Tibial artery (tissue), 4 donors: ENCODE measurements at regions not wholly inside any gene's neighbourhood (a gene's known extent, or its start where the extent isn't known, plus 50 kb on each side); places are given as distances from the start of the nearest gene placed in this dataset.
"Not testable (repeated sequence)": the region's sequence is repeated elsewhere in the genome, so short reads cannot be mapped to it uniquely, and the experiment has no call there.

Source experiments
- DNase-seq, 2 donors: peaks; one replicate each; pipeline ENCODE4 v3.0.0-alpha.2; 2019
- H3K27ac ChIP-seq, 2 donors: fragments of 200-600 bp; sonication (generic) in 1 of 2; 1 replicate in 1 of 2; 2 replicates in 1 of 2; pipeline ENCODE4 v1.5.1; 2018 to 2019; ENCODE audit warnings: mild to moderate bottlenecking in 1 of 2
- H3K27me3 ChIP-seq, 2 donors: fragments of 200-600 bp; sonication (generic) in 1 of 2; one replicate each; pipeline versions ENCODE4 v1.5.1 to v1.6.0; 2016 to 2019
- H3K36me3 ChIP-seq, 3 donors: fragments of 200-600 bp; sonication (generic) in 2 of 3; one replicate each; pipeline ENCODE4 v1.5.1; 2016 to 2019; ENCODE audit warnings: mild to moderate bottlenecking in 2 of 3
- H3K4me1 ChIP-seq, 4 donors: fragments of 200-600 bp; sonication (generic) in 2 of 4; 1 replicate in 3 of 4; 2 replicates in 1 of 4; pipeline ENCODE4 v1.5.1; 2016 to 2019
- H3K4me3 ChIP-seq, 2 donors: fragments of 200-600 bp; sonication (generic) in 1 of 2; 1 replicate in 1 of 2; 2 replicates in 1 of 2; pipeline ENCODE4 v1.5.1; 2018 to 2019; ENCODE audit warnings: mild to moderate bottlenecking in 2 of 2
- H3K9me3 ChIP-seq, 3 donors: fragments of 200-600 bp; sonication (generic) in 1 of 3; one replicate each; pipeline ENCODE4 v1.5.1; 2016 to 2019
- intact Hi-C: fragments of 100-400 bp; cut with DNase I; formaldehyde crosslinking; loops from one replicate; pipeline ENCODE4 v1.15.0; 2023; ENCODE audit warnings: low total_unique reads
- TF ChIP-seq, protein P1 (sequence below), 2 experiments: fragments of 200-600 bp in 1 of 2; fragments of 450-650 bp in 1 of 2; IDR thresholded peaks; one replicate each; pipeline ENCODE4 v1.5.1; 2017 to 2019; ENCODE audit warnings: antibody characterized with exemption in 2 of 2, mild to moderate bottlenecking in 1 of 2, moderate library complexity in 1 of 2

DNA sequence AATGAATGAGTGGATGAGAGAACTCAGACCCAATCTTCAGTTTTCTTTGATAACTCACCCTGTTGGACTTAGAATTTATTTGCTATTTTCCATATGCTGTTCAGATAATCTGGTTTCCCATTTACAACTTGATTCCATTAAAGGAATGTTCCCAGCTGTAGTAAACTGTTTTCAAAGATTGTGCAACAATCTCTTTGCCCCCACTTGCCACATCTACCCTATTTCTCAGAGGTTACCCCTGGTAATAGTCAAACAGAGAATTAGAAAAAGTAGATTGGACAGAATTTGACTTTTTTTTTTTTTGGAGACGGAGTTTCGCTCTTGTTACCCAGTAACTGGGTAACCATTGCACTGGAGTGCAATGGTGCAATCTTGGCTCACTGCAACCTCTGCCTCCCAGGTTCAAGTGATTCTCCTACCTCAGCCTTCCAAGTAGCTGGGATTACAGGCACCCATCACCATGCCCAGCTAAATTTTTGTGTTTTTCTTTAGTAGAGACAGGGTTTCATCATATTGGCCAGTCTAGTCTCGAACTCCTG is 93.4 kb upstream of the SIX2 start:
- intact Hi-C loops, result no loop called here
- Histone ChIP-seq H3K27me3 (no peaks in the 10 kb centered on the region), H3K9me3 (no peaks in the 10 kb centered on the region), H3K4me3 (no peak overlapping the region), H3K36me3 (no peaks in the 10 kb centered on the region), H3K4me1 (no peaks in the 10 kb centered on the region), H3K27ac (no peak overlapping the region)
- DNase-seq, result no peak
- TF ChIP-seq, protein P1, sequence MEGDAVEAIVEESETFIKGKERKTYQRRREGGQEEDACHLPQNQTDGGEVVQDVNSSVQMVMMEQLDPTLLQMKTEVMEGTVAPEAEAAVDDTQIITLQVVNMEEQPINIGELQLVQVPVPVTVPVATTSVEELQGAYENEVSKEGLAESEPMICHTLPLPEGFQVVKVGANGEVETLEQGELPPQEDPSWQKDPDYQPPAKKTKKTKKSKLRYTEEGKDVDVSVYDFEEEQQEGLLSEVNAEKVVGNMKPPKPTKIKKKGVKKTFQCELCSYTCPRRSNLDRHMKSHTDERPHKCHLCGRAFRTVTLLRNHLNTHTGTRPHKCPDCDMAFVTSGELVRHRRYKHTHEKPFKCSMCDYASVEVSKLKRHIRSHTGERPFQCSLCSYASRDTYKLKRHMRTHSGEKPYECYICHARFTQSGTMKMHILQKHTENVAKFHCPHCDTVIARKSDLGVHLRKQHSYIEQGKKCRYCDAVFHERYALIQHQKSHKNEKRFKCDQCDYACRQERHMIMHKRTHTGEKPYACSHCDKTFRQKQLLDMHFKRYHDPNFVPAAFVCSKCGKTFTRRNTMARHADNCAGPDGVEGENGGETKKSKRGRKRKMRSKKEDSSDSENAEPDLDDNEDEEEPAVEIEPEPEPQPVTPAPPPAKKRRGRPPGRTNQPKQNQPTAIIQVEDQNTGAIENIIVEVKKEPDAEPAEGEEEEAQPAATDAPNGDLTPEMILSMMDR (IDR thresholded peaks at IDR 0.05), result no peak

DNA sequence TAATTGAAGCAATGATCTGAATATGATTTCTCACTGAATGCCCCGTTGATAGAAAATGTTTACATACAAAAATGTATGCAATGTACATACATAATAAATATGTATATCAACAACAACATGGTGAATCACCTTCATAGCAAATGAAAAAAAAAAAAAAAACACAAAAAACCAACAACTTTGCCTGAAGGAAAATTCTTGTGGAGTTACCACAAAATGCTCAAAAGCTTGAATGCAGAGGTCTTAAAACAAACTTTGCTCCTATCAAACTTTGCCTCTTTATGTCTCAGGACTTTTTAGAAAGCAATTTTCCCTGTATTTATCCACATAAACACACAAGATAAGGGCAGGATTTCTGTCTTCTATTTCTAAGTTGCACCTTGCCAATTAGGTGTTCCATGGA is 92.9 kb upstream of the SIX2 start:
- TF ChIP-seq, protein P1 (IDR thresholded peaks at IDR 0.05), result no peak
- H3K27ac ChIP-seq, result no peak overlapping the region
- no peaks in the 10 kb centered on the region for H3K9me3 ChIP-seq
- intact Hi-C loops, result no loop called here
- no peaks in the 10 kb centered on the region for H3K36me3 ChIP-seq
- H3K27me3 ChIP-seq, result no peaks in the 10 kb centered on the region
- no peaks in the 10 kb centered on the region for H3K4me1 ChIP-seq
- no peak overlapping the region for H3K4me3 ChIP-seq
- no peak for DNase-seq

DNA sequence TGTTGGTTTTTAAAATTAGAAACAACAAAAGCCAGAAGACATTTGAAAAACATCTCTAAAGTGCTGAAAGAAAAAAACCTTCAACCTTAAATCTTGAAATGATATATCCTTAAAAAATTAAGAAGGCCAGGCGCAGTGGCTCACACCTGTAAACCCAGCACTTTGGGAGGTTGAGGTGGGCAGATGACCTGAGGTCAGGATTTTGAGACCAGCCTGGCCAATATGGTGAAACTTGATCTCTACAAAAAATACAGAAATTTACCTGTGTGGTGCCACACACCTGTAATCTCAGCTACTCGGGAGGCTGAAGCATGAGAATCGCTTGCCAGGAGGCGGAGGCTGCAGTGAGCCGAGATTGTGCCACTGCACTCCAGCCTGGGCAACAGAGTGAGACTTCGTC is 87.7 kb upstream of the SIX2 start:
- H3K27ac ChIP-seq, result no peak overlapping the region
- TF ChIP-seq, protein P1 (IDR thresholded peaks at IDR 0.05), result no peak
- no peak for DNase-seq
- no peak overlapping the region for H3K4me3 ChIP-seq
- no peaks in the 10 kb centered on the region for H3K9me3 ChIP-seq
- no peaks in the 10 kb centered on the region for H3K36me3 ChIP-seq
- peaks cover 0 to 11% of the 10 kb centered on the region in 2 donors for H3K27me3 ChIP-seq
- H3K4me1 ChIP-seq, result no peaks in the 10 kb centered on the region
- intact Hi-C loops, result no loop called here

DNA sequence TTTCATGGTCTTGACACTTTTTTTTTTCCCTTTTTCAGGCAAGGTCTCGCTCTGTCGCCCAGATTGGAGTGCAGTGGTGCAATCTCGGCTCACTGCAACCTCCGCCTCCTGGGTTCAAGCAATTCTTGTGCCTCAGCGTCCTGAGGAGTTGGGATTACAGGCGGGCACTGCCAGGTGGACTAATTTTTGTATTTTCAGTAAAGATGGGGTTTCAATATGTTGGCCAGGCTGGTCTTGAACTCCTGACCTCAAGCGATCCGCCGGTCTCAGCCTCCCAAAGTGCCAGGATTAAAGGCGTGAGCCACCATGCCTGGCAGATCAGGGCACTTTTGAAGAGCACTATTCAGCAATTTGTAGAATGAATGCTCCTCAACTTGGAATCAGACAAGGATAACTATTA is 86.8 kb upstream of the SIX2 start:
- H3K4me1 ChIP-seq, H3K4me3 ChIP-seq, intact Hi-C loops, H3K27ac ChIP-seq, H3K9me3 ChIP-seq, DNase-seq, H3K36me3 ChIP-seq: not testable (repeated sequence)
- peaks cover 0 to 11% of the 10 kb centered on the region in 2 donors for H3K27me3 ChIP-seq

DNA sequence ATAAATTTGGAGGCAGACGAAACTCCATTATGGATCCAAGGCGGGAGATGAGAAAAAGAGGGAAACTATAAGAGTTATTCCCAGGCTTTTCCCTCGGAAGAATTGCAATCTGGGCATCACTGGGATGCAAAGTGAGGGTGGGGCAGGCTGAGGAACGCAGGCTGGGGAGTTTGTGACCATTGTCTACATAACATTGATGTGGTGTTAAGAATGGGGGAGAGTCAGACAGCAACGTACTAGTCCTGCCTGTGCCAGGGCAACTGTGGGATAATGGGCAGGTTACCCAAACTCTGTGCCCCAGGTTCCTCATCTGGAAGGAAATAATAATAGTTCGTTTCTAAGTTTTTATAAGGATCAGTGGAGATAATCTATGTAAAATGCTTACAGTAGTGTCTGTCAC is 84.4 kb upstream of the SIX2 start:
- no peaks in the 10 kb centered on the region for H3K4me1 ChIP-seq
- H3K27ac ChIP-seq, result no peak overlapping the region
- TF ChIP-seq, protein P1 (IDR thresholded peaks at IDR 0.05), result no peak
- peaks cover 0 to 11% of the 10 kb centered on the region in 2 donors for H3K27me3 ChIP-seq
- H3K9me3 ChIP-seq, result no peaks in the 10 kb centered on the region
- no peak for DNase-seq
- H3K4me3 ChIP-seq, result no peak overlapping the region
- intact Hi-C loops, result no loop called here
- no peaks in the 10 kb centered on the region for H3K36me3 ChIP-seq

DNA sequence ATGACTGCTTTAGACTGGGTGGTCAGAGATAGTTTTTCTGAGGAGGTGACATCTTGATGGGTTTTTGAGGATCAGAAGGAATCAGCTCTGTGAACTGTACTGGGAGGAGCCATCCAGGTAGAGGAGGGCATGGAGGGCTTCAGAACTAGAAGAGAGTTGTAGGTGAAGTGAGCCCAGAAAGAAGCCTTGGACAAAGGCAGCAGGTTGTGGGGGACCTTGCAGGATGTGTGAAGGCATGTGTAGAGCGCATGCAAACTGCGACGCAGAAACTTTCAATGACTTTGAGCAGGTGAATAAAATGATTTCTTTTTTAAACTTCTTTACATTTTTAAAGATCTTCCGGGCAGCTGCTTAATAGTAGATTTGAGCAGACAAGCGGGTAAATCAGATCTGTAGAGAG is 83.9 kb upstream of the SIX2 start:
- H3K27ac ChIP-seq, result no peak overlapping the region
- H3K27me3 ChIP-seq, result peaks cover 0 to 11% of the 10 kb centered on the region in 2 donors
- H3K36me3 ChIP-seq, result no peaks in the 10 kb centered on the region
- no peak overlapping the region for H3K4me3 ChIP-seq
- DNase-seq, result no peak
- H3K9me3 ChIP-seq, result no peaks in the 10 kb centered on the region
- intact Hi-C loops, result no loop called here
- TF ChIP-seq, protein P1 (IDR thresholded peaks at IDR 0.05), result no peak
- H3K4me1 ChIP-seq, result no peaks in the 10 kb centered on the region
